Cardiac fibroblast (primary cell): ENCODE measurements at regions not wholly inside any gene's neighbourhood (a gene's known extent, or its start where the extent isn't known, plus 50 kb on each side); places are given as distances from the start of the nearest gene placed in this dataset.

Experiments
- DNase-seq, 2 donors: peaks; one replicate each; pipeline versions ENCODE4 v3.0.0 to v3.0.0-alpha.2; 2010; ENCODE audit warnings: low read depth in 2 of 2
- H3K4me3 ChIP-seq, 2 donors: replicated peaks in 1 of 2; 1 replicate in 1 of 2; 2 replicates in 1 of 2; pipeline ENCODE4 v1.5.1; 2011; ENCODE audit warnings: low read depth in 2 of 2, low read length in 2 of 2, mild to moderate bottlenecking in 2 of 2, moderate library complexity in 1 of 2
- CTCF ChIP-seq: IDR thresholded peaks from one replicate; pipeline ENCODE4 v1.5.1; 2011; ENCODE audit warnings: low read depth, mild to moderate bottlenecking, low read length, inconsistent platforms

- H3K4me3 ChIP-seq = no peak overlapping the region
- DNase-seq = no peak
- no peak for TF ChIP-seq CTCF
These were observed 311.0 kb upstream of the PROX1 start for GRCh38 chr1:213676736-213677135.

DNA sequence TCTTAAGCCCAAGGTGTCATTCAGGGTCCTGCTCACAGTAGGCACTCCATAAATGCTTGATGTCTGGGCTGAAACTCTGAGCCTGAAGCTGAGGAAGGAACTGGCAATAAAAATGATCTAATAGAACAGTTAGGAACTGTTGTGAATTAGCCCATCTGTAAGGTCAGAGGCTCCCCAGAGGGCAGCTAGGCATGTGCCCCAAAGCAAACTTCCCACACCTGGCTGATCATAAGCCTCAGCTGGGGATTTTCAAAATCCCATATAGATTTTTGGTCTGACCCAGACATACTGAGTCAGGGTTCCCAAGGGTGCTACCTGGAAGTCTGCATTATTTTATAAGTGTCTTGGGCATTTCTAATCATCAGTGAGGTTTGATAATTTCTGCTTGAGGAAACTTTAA is 309.4 kb upstream of the PROX1 start:
- TF ChIP-seq CTCF = no peak
- no peak for DNase-seq
- no peak overlapping the region for H3K4me3 ChIP-seq

- H3K4me3 ChIP-seq = no peak overlapping the region
- no peak for TF ChIP-seq CTCF
- no peak for DNase-seq
These were observed 309.0 kb upstream of the PROX1 start for GRCh38 chr1:213678753-213679152.

DNA sequence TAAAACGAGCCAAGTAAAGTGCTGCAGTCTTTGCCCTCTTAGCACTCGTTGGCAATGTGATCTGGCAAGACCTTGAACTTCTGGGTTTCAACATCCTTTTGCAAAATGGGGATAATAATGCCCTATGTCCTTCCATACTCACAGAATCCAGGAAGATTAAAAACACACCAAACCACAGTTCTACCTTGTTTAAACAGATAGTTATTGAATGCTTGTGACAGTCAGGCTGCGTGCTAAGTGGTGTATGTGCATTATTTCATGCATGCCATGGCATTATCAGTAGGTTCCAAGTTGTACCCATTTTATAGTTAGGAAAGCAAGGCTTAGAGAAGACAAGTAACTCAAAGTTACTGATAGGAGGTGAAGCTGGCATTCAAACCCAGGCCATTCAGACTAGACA is 308.6 kb upstream of the PROX1 start:
- H3K4me3 ChIP-seq = no peak overlapping the region
- no peak for TF ChIP-seq CTCF
- no peak for DNase-seq

- DNase-seq = no peak
- no peak overlapping the region for H3K4me3 ChIP-seq
- no peak for TF ChIP-seq CTCF
These were observed 307.0 kb upstream of the PROX1 start for GRCh38 chr1:213680677-213681325.

- H3K4me3 ChIP-seq = no peak overlapping the region
- no peak for TF ChIP-seq CTCF
- no peak for DNase-seq
These were observed 305.9 kb upstream of the PROX1 start for GRCh38 chr1:213681788-213682340.

DNA sequence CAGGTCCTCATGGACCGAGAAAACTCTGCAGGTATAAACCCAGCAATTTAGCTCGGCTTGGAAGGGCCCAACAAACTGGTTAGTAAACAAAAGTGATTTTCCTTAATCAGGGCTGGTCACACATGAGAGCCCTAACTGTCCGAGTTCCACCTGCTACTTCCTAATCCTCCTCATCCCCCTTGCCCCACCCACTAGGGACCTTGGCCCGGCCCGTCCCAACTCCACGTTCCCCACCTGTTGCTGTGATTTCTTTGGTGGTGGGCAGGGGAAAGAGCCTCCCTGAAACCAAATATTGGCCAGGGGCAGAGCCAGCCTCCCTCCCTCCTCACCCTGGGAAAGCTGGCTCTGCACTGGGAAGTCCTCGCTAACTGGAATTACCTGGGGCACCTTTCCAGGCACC is 304.2 kb upstream of the PROX1 start:
- H3K4me3 ChIP-seq = no peak overlapping the region
- DNase-seq = no peak
- TF ChIP-seq CTCF = no peak
